Activated CD4-positive, alpha-beta T cell treated with anti-CD3 and anti-CD28 coated beads for 1 hour (primary cell): ENCODE measurements at regions not wholly inside any gene's neighbourhood (a gene's known extent, or its start where the extent isn't known, plus 50 kb on each side); places are given as distances from the start of the nearest gene placed in this dataset.

Experiments
- DNase-seq: peaks from one replicate; pipeline ENCODE4 v3.0.0-alpha.2; 2020

- DNase-seq = no peak
Observed at GRCh38 chr20:57938158-57939108, 228.6 kb upstream of the PMEPA1 start.

GRCh38 chr20:57936636-57937385, 227.0 kb upstream of the PMEPA1 start:
- DNase-seq = no peak

- DNase-seq = no peak
Observed at GRCh38 chr20:57934913-57935312, 225.1 kb upstream of the PMEPA1 start.

- no peak for DNase-seq
Observed at GRCh38 chr20:57934007-57934805, 224.4 kb upstream of the PMEPA1 start.

- no peak for DNase-seq
Observed at GRCh38 chr20:57932227-57932864, 222.5 kb upstream of the PMEPA1 start.

- DNase-seq = no peak
Observed at GRCh38 chr20:57930351-57930750, 220.5 kb upstream of the PMEPA1 start.

GRCh38 chr20:57928181-57928967, 218.6 kb upstream of the PMEPA1 start:
- DNase-seq = no peak

GRCh38 chr20:57927376-57927775, 217.6 kb upstream of the PMEPA1 start:
- no peak for DNase-seq

- DNase-seq = no peak
Observed at GRCh38 chr20:57922706-57923105, 212.9 kb upstream of the PMEPA1 start.

GRCh38 chr20:57922083-57922482, 212.3 kb upstream of the PMEPA1 start:
- DNase-seq = no peak

GRCh38 chr20:57921676-57922075, 211.9 kb upstream of the PMEPA1 start:
- no peak for DNase-seq

GRCh38 chr20:57920971-57921370, 211.2 kb upstream of the PMEPA1 start:
- DNase-seq = no peak

GRCh38 chr20:57919049-57919448, 209.2 kb upstream of the PMEPA1 start:
- no peak for DNase-seq

- DNase-seq = no peak
Observed at GRCh38 chr20:57918551-57918950, 208.7 kb upstream of the PMEPA1 start.

- DNase-seq = no peak
Observed at GRCh38 chr20:57914205-57914604, 204.4 kb upstream of the PMEPA1 start.

- no peak for DNase-seq
Observed at GRCh38 chr20:57913156-57913930, 203.5 kb upstream of the PMEPA1 start.

- DNase-seq = no peak
Observed at GRCh38 chr20:57912227-57912582, 202.4 kb upstream of the PMEPA1 start.

- no peak for DNase-seq
Observed at GRCh38 chr20:57911512-57912226, 201.9 kb upstream of the PMEPA1 start.

GRCh38 chr20:57910716-57911115, 200.9 kb upstream of the PMEPA1 start:
- no peak for DNase-seq

GRCh38 chr20:57909763-57910331, 200.0 kb upstream of the PMEPA1 start:
- no peak for DNase-seq
